ENCODE measurements at regions not wholly inside any gene's neighbourhood (a gene's known extent, or its start where the extent isn't known, plus 50 kb on each side); places are given as distances from the start of the nearest gene placed in this dataset.

- DNase-seq: no peak
Observed at GRCh38 chr1:234745844-234746797, 136.1 kb upstream of the IRF2BP2 start.

- no peak for DNase-seq
Observed at GRCh38 chr1:234745276-234745675, 135.3 kb upstream of the IRF2BP2 start.

- DNase-seq: peak; percentile 8
Observed at GRCh38 chr1:234743791-234744611, 134.0 kb upstream of the IRF2BP2 start.

- no peak for DNase-seq
Observed at GRCh38 chr1:234742622-234743021, 132.6 kb upstream of the IRF2BP2 start.

GRCh38 chr1:234737967-234738314 lies 128.0 kb upstream of the IRF2BP2 start:
- no peak for DNase-seq

DNA sequence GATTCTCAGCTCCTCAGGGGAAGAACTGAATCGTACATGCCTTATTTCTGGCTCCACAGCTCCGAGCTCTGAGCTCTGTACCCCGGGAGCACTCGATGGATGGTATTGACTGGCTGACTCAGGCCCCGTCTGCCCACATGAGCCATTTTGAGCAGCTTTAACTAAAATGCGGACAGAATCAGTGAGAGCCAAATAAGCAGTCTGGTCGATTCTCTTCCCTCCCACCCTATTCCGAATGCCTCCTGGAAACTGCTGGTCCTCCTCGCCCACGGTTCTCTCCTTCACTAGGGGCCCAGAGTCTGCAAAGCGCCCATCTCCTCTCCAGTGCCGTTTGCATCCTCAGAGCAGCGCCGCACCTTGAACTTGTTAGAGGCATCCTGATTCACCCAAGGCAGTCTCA lies 125.9 kb upstream of the IRF2BP2 start:
- no peak for DNase-seq

- no peak for DNase-seq
Observed at GRCh38 chr1:234735476-234735875, 125.5 kb upstream of the IRF2BP2 start.

GRCh38 chr1:234734869-234735268 lies 124.9 kb upstream of the IRF2BP2 start:
- no peak for DNase-seq

DNA sequence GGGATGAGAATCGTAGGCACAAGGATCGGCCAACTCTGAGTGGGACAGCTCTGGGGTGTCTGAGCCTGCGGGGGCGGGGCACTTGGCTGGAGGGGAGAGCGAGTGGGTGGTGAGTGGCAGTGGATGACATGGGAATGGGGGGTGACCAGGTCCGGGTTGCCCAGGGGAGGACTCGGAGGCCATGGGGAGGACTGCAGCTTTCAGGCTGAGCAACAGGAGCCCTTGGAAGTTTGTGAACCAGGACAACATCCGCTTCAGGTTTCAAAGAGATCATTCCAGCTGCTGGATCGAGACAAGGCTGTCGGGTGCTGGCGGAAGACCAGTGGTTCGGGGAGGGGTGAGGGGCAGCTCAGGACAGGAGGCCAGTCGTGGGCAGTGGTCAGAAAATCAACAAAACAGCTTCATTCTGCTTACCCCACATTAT lies 124.4 kb upstream of the IRF2BP2 start:
- no peak for DNase-seq

DNA sequence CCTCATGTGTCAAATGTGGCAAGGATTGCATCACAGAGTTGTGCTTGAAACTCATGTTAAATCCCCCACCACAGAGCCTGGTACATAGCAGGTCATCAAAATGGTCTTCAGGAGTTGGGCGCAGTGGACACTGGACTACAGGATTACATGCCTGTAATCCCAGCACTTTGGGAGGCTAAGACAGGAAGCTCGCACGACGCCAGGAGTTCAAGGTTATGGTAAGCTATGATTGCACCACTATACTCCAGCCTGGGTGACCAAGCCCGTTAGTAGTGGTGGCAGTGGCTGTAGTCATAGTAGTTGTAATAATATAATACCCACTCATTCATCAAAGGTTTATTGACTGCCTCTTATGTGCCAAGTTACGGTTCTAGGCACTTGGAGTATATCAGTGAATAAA lies 123.4 kb upstream of the IRF2BP2 start:
- no peak for DNase-seq

DNA sequence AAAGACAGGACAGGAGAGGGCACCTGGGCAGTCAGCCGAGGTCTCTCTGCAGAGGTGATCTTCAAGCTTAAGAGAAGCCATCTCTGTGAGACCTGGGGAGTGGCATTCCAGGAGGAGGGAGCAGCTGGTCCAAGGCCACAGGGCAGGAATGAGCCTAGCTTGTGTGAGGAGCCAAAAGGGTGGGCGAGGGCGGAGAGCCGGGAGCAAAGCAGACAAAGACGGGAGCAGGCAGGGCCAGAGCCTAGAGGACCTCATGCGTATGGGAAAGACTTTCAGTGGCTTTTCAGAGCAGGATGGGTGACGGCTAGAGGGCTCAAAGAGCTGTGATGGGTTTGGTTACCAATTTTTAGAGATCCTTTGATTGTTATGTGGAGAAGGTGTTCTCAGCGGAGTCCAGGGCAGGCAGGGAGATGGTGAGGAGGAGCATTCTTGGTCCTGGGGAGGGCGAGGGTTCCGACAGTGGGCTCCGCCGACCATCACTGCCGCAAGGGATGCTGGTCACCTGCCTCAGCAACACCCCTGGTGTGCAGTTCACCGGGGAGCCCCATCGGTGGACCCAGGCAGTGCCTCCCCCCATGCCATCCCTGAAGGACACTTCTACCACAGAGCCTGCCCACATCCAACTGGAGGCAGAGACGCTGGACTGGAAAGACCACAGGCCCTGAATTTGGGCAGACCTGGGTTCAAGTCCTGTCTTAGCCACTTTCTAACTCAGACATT lies 122.9 kb upstream of the IRF2BP2 start:
- DNase-seq: no peak

DNA sequence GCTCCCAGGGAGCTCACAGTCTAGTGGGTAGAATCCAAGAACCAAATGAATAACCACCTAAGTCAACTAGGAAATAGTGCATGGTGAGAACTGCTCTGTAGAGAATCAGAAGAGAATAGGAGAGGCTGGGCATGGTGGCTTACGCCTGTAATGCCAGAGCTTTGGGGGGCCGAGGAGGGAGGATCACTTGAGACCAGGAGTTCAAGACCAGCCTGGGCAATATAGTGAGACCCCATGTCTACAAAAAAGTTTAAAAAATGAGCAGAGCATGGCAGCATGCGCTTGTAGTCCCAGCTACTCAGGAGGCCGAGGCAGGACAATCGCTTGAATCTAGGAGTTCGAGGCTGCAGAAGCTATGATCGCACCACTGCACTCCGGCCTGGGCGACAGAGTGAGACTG lies 122.3 kb upstream of the IRF2BP2 start:
- no peak for DNase-seq

- DNase-seq: no peak
Observed at GRCh38 chr1:234731569-234732085, 121.6 kb upstream of the IRF2BP2 start.

DNA sequence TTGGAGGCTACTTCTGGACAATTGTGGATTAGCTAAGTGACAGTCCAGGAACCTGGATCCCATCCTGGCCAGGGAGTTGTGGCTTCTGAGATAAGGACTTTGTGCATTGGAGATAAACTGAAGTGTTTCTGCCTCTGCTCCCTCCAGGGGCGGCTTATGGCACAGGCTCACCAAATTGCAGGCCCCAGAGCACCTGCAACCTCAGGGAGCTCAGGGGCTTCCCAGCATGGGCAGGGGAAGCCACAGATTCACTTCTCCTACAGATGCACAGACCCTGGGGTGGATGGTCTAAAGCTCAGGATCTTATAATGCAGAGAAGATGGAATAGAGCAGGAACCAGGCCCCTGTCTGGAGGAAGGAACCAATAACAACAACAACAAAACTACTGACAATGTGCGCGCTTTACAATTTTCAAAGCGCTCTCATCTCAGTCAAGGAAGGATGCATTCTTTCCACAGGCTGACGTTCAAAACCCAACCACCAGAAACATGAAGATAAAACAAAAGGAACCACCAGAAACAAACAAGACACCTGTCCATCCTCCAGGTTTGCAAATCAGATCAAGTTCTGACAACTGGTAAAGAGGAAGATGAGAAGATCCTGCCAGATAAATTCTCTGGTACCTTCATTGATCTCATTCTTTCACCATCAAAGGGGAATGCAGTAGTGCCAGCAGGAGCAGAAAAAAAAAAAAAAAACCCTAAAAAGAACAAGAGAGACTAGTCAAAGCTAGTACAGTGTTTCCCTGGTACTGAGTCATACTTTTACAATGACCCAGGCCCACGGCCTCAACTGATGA lies 121.0 kb upstream of the IRF2BP2 start:
- peak; percentile 54 for DNase-seq

DNA sequence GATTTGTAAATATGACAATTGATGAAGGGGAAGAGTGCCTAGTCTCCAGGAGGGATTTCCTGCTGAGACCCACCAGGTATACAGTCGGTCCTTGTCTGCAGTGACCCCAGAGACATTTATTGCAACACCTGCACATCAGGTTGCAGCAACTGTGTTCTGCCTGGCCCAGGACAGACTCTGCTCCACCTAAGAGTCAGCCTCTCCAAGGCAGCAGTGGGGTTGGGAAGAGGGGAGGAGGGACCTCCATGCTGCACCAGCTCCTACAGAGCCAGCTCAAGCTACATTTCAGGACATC lies 120.4 kb upstream of the IRF2BP2 start:
- no peak for DNase-seq

DNA sequence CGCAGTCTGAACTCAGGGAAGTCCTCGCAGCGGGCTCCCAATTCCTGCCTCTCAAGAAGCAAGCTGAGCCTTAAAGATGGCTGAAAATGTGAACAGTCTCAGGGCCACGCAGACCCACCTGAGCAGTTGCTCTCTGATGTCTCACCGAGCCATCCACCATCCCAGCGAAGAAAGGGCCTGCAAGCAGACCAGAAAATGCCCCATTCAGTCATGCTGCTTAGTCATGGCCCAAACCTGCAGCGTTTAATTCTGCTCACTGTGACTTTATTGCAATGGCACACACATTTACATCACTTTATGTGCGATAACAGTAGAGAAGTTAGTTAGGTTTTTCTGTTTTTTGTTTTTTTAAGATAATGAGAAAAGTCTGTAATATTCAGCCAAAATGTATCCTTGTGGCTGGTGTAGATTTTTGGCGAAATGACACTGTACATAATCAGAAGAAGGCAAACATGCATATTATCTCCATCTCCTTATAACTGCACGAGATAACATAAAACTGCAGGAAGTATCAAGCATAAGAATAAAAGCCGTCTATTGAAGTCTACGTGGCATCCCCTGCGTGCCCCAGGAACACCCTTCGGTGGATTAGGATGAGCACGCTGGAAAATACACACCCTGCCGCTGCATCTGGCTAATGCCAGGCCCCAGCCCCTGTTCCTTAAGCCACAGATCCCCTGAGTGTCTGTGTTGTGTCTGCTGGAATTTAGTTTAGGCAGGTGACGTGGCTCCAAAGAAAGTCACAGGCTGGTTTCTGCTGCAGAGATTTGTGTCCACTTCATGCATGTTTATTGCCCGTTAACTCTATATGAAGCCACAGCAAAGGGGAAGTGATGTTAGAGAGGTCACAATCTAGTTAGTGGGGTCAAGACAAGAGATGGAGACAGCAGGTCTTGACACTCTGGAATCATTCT lies 119.8 kb upstream of the IRF2BP2 start:
- DNase-seq: peak; percentile 45

GRCh38 chr1:234728740-234729139 lies 118.8 kb upstream of the IRF2BP2 start:
- no peak for DNase-seq

DNA sequence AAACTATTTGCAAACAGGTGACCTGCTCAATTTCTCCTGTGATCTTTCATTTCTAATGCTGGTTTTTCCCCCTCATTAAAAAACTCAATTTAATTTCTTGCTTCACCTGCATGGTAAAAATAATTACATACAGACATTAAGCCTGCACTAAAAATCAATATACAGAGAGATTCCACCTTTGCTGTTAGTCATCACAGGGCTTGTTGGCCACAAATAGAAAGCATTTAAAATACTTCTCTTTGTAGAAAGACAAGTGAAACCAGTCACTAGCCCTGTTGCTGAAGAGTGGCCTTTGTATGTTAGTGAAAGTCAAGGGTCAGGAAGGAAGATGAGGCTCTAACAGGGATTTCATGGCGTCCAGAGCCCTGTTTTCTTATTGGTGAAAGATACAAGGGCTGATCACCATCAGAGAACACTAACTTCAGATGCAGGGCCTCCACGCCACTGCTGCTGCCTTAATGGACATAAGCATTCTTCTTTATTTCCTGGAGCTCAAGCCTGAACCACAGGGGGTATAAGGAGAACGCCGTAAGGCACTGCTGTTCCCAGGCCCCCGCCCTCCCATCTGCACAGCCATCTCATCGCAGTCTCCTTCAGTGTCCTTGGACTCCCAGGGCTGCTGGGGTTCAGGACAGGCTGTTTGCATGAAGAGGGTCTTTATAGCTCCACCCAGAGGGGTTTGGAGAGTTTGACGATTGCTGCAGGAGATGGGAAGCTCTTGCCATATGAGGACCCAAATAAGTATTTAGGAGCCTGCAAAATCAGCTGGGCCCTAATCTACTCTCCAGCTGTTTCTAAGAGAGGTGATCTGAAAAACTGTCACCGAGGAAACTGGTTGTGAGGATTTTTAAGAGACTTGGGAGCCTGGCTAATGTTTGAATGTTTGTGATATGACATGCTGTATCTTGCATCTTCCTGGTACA lies 117.3 kb upstream of the IRF2BP2 start:
- no peak for DNase-seq

GRCh38 chr1:234726359-234726943 lies 116.5 kb upstream of the IRF2BP2 start:
- no peak for DNase-seq

All from amniotic stem cell (primary cell).